Keratinocyte (primary cell): ENCODE measurements at regions not wholly inside any gene's neighbourhood (a gene's known extent, or its start where the extent isn't known, plus 50 kb on each side); places are given as distances from the start of the nearest gene placed in this dataset.

Source experiments
- DNase-seq: peaks from one replicate; pipeline ENCODE4 v3.0.0-alpha.2; 2011; ENCODE audit warnings: low read depth, missing footprints, low spot score
- FAIRE-seq: peaks from 2 replicates; lab custom pipeline; 2011; peaks lifted over from hg19 to GRCh38; lab: Jason Lieb, UNC
- H2AFZ ChIP-seq: 2 replicates; pipeline ENCODE4 v1.6.0; 2012; ENCODE audit warnings: low read length, control low read depth, inconsistent platforms; ENCODE audit not compliant: control insufficient read depth
- H3K27ac ChIP-seq: 2 replicates; pipeline ENCODE4 v1.5.1; 2011; ENCODE audit warnings: low read length; ENCODE audit not compliant: control insufficient read depth, insufficient read depth
- H3K27me3 ChIP-seq: 3 replicates; pipeline ENCODE4 v1.6.0; 2011; ENCODE audit warnings: low read length; ENCODE audit not compliant: control insufficient read depth, insufficient read depth; ENCODE audit errors: extremely low read depth
- H3K36me3 ChIP-seq, 2 experiments: 2 replicates in 1 of 2; 3 replicates in 1 of 2; pipeline ENCODE4 v1.5.1; 2011; ENCODE audit warnings: low read length in 2 of 2, mild to moderate bottlenecking in 1 of 2; ENCODE audit not compliant: control insufficient read depth in 2 of 2, insufficient read depth in 2 of 2; ENCODE audit errors: extremely low read depth in 1 of 2
- H3K4me1 ChIP-seq: 3 replicates; pipeline ENCODE4 v1.5.1; 2011; ENCODE audit warnings: low read length; ENCODE audit not compliant: control insufficient read depth, insufficient read depth; ENCODE audit errors: extremely low read depth
- H3K4me2 ChIP-seq: 3 replicates; pipeline ENCODE4 v1.6.0; 2011; ENCODE audit warnings: low read depth, low read length; ENCODE audit not compliant: control insufficient read depth, insufficient read depth; ENCODE audit errors: extremely low read depth
- H3K4me3 ChIP-seq, 3 experiments: fragments of 200-600 bp in 1 of 3; sonication (generic) in 1 of 3; 2 replicates in 2 of 3; 3 replicates in 1 of 3; pipeline ENCODE4 v1.5.1; 2011 to 2016; ENCODE audit warnings: low read length in 3 of 3, mild to moderate bottlenecking in 3 of 3, control low read depth in 2 of 3, inconsistent platforms in 1 of 3, low read depth in 1 of 3, mixed read lengths in 1 of 3, mixed run types in 1 of 3, moderate library complexity in 1 of 3; ENCODE audit not compliant: control insufficient read depth in 2 of 3, insufficient read depth in 2 of 3; ENCODE audit errors: extremely low read depth in 1 of 3
- H3K79me2 ChIP-seq: 2 replicates; pipeline ENCODE4 v1.6.0; 2012; ENCODE audit warnings: low read length; ENCODE audit not compliant: control insufficient read depth, insufficient read depth
- H3K9ac ChIP-seq: 3 replicates; pipeline ENCODE4 v1.6.0; 2011; ENCODE audit warnings: low read length; ENCODE audit not compliant: control insufficient read depth, insufficient read depth; ENCODE audit errors: extremely low read depth
- H3K9me1 ChIP-seq: 3 replicates; pipeline ENCODE4 v1.6.0; 2011; ENCODE audit warnings: low read length; ENCODE audit not compliant: control insufficient read depth, insufficient read depth; ENCODE audit errors: extremely low read depth
- H3K9me3 ChIP-seq: 2 replicates; pipeline ENCODE4 v1.5.1; 2012; ENCODE audit warnings: low read depth, low read length; ENCODE audit not compliant: control insufficient read depth
- H4K20me1 ChIP-seq: 3 replicates; pipeline ENCODE4 v1.6.0; 2011; ENCODE audit warnings: low read length; ENCODE audit not compliant: control insufficient read depth, insufficient read depth; ENCODE audit errors: extremely low read depth
- EZH2 ChIP-seq: IDR thresholded peaks from one replicate; pipeline ENCODE4 v1.6.1; 2012; ENCODE audit warnings: inconsistent platforms, mild to moderate bottlenecking, low read length, moderate library complexity
- dilution Hi-C: fragments of 300-500 bp; cut with MboI; formaldehyde crosslinking; loops from one replicate; pipeline ENCODE4 v1.7.0; 2020; ENCODE audit warnings: low sequenced_read_pairs; ENCODE audit not compliant: extremely low pct_ligation_motif_present
- TF ChIP-seq, protein P1 (sequence below), 3 experiments: IDR thresholded peaks in 1 of 3; conservative IDR thresholded peaks in 1 of 3; optimal IDR thresholded peaks in 1 of 3; 2 replicates in 2 of 3; 3 replicates in 1 of 3; pipeline versions ENCODE3 to v1.5.1; 2011; ENCODE audit warnings: low read length in 3 of 3, mild to moderate bottlenecking in 3 of 3, moderate library complexity in 2 of 3, control low read depth in 1 of 3, inconsistent platforms in 1 of 3; ENCODE audit not compliant: insufficient read depth in 2 of 3; ENCODE audit errors: extremely low read depth in 1 of 3

DNA sequence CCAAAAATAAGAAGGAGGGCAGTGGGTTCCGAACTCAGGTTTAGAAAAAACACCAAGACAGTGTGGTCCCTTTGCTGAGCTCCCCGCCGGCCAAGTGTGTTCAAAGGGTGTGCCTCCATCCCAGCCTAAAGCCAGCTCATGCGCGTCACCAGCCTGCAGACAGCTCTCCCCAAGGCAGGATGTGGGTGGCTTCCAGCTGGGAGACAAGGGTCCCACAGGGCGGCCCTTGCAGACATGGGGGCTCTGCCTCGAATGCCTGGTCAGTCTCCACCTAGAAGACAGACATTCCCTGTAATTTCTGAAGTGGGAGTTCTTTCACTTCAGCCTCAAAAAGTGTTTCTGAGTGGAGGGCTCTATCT lies 135.8 kb upstream of the GPC1 start:
- no peaks in the 10 kb centered on the region for H3K9me3 ChIP-seq
- H3K27me3 ChIP-seq = peaks cover 11% of the 10 kb centered on the region
- no peak overlapping the region for H2AFZ ChIP-seq
- no peaks in the 10 kb centered on the region for H4K20me1 ChIP-seq
- H3K9ac ChIP-seq = no peak overlapping the region
- no peaks in the 10 kb centered on the region for H3K79me2 ChIP-seq
- no peaks in the 10 kb centered on the region for H3K36me3 ChIP-seq
- H3K4me2 ChIP-seq = no peak overlapping the region
- DNase-seq = no peak
- H3K27ac ChIP-seq = no peak overlapping the region
- TF ChIP-seq, protein P1, sequence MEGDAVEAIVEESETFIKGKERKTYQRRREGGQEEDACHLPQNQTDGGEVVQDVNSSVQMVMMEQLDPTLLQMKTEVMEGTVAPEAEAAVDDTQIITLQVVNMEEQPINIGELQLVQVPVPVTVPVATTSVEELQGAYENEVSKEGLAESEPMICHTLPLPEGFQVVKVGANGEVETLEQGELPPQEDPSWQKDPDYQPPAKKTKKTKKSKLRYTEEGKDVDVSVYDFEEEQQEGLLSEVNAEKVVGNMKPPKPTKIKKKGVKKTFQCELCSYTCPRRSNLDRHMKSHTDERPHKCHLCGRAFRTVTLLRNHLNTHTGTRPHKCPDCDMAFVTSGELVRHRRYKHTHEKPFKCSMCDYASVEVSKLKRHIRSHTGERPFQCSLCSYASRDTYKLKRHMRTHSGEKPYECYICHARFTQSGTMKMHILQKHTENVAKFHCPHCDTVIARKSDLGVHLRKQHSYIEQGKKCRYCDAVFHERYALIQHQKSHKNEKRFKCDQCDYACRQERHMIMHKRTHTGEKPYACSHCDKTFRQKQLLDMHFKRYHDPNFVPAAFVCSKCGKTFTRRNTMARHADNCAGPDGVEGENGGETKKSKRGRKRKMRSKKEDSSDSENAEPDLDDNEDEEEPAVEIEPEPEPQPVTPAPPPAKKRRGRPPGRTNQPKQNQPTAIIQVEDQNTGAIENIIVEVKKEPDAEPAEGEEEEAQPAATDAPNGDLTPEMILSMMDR (optimal IDR thresholded peaks at IDR 0.05 in 1 of 3, IDR thresholded peaks at IDR 0.05 in 1 of 3, conservative IDR thresholded peaks at IDR 0.05 in 1 of 3; ENCODE audit: extremely low read depth in 1 of 3, insufficient read depth in 2 of 3, low read length in 3 of 3) = no peak
- no peak for TF ChIP-seq EZH2
- dilution Hi-C loops = no loop called here
- H3K4me1 ChIP-seq = no peaks in the 10 kb centered on the region
- no peak for FAIRE-seq
- H3K4me3 ChIP-seq = no peak overlapping the region
- H3K9me1 ChIP-seq = no peaks in the 10 kb centered on the region

DNA sequence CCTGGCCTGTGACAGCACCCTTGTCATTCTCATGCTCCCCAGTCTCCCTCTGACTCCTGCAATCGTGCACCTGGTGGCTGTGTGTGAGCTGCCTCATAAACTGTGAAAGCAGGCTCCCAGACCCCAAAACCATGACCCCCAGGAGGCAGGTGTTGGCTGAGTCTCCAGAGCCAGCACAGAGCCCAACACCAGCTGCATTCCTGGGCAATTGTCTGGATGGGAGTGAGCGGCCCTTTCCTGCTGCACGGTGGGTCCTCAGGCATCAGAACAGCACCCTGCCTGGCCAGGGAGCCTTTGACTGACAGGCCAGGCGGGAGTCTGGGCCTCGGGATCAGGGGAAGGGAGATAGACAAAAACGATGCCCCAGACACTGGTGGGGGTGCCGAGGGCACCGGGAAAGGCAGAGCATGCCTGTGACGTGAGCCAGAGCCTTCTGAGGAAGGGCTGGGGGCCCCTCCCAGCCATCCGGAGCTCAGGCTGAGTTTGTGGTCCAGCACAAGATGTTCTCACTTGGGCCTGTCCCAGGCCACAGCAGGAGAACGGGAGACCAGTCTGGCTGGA lies 135.1 kb upstream of the GPC1 start:
- dilution Hi-C loops = no loop called here
- no peaks in the 10 kb centered on the region for H3K9me3 ChIP-seq
- no peak for FAIRE-seq

More for the DNA sequence above, 135.1 kb upstream of the GPC1 start:
- peaks cover 11% of the 10 kb centered on the region for H3K27me3 ChIP-seq
- H3K9ac ChIP-seq = no peak overlapping the region
- no peaks in the 10 kb centered on the region for H3K4me1 ChIP-seq
- no peak for DNase-seq
- H3K4me3 ChIP-seq = no peak overlapping the region
- no peak for TF ChIP-seq EZH2
- TF ChIP-seq, protein P1 (optimal IDR thresholded peaks at IDR 0.05 in 1 of 3, IDR thresholded peaks at IDR 0.05 in 1 of 3, conservative IDR thresholded peaks at IDR 0.05 in 1 of 3; ENCODE audit: extremely low read depth in 1 of 3, insufficient read depth in 2 of 3, low read length in 3 of 3) = no peak
- H3K36me3 ChIP-seq = no peaks in the 10 kb centered on the region
- H3K79me2 ChIP-seq = no peaks in the 10 kb centered on the region
- no peaks in the 10 kb centered on the region for H4K20me1 ChIP-seq
- no peak overlapping the region for H3K4me2 ChIP-seq
- no peak overlapping the region for H2AFZ ChIP-seq
- no peak overlapping the region for H3K27ac ChIP-seq
- no peaks in the 10 kb centered on the region for H3K9me1 ChIP-seq
